ENCODE measurements at regions not wholly inside any gene's neighbourhood (a gene's known extent, or its start where the extent isn't known, plus 50 kb on each side); places are given as distances from the start of the nearest gene placed in this dataset.
"Not testable (repeated sequence)": the region's sequence is repeated elsewhere in the genome, so short reads cannot be mapped to it uniquely, and the experiment has no call there.

- no peak for DNase-seq
Measured at GRCh38 chr11:69935941-69936505, 116.8 kb upstream of the FGF3 start.

GRCh38 chr11:69936771-69937170 lies 117.6 kb upstream of the FGF3 start:
- DNase-seq, result no peak

GRCh38 chr11:69938206-69938605 lies 119.0 kb upstream of the FGF3 start:
- DNase-seq, result no peak

GRCh38 chr11:69939551-69940245 lies 120.5 kb upstream of the FGF3 start:
- DNase-seq, result no peak

GRCh38 chr11:69940246-69940610 lies 121.0 kb upstream of the FGF3 start:
- DNase-seq, result no peak

GRCh38 chr11:69941546-69942332 lies 122.5 kb upstream of the FGF3 start:
- no peak for DNase-seq

GRCh38 chr11:69942333-69942820 lies 123.2 kb upstream of the FGF3 start:
- DNase-seq, result no peak

- DNase-seq, result no peak
Measured at GRCh38 chr11:69943066-69943465, 123.8 kb upstream of the FGF3 start.

- DNase-seq, result no peak
Measured at GRCh38 chr11:69943506-69943905, 124.3 kb upstream of the FGF3 start.

- no peak for DNase-seq
Measured at GRCh38 chr11:69944146-69944795, 125.1 kb upstream of the FGF3 start.

- DNase-seq, result no peak
Measured at GRCh38 chr11:69945157-69945556, 125.9 kb upstream of the FGF3 start.

- no peak for DNase-seq
Measured at GRCh38 chr11:69947059-69947792, 128.0 kb upstream of the FGF3 start.

- no peak for DNase-seq
Measured at GRCh38 chr11:69947793-69948255, 128.6 kb upstream of the FGF3 start.

GRCh38 chr11:69948256-69949141 lies 129.3 kb upstream of the FGF3 start:
- DNase-seq, result no peak

GRCh38 chr11:69949327-69949726 lies 128.8 kb upstream of the ANO1 start:
- no peak for DNase-seq

- no peak for DNase-seq
Measured at GRCh38 chr11:69950120-69950519, 128.0 kb upstream of the ANO1 start.

GRCh38 chr11:69950621-69951020 lies 127.5 kb upstream of the ANO1 start:
- no peak for DNase-seq

GRCh38 chr11:69951821-69952220 lies 126.3 kb upstream of the ANO1 start:
- no peak for DNase-seq

GRCh38 chr11:69952229-69952975 lies 125.7 kb upstream of the ANO1 start:
- DNase-seq, result not testable (repeated sequence)

GRCh38 chr11:69953356-69953755 lies 124.8 kb upstream of the ANO1 start:
- DNase-seq, result no peak

GRCh38 chr11:69954756-69955155 lies 123.4 kb upstream of the ANO1 start:
- no peak for DNase-seq
